Sigmoid colon (tissue), 6 donors: ENCODE measurements at regions not wholly inside any gene's neighbourhood (a gene's known extent, or its start where the extent isn't known, plus 50 kb on each side); places are given as distances from the start of the nearest gene placed in this dataset.

Experiments used
- DNase-seq: peaks from one replicate; pipeline ENCODE4 v3.0.0-alpha.2; 2019
- H3K27ac ChIP-seq, 4 donors: fragments of 200-600 bp; sonication (generic); one replicate each; pipeline ENCODE4 v1.5.1; 2016 to 2019; ENCODE audit warnings: mild to moderate bottlenecking in 1 of 4
- H3K27me3 ChIP-seq, 3 donors: fragments of 200-600 bp; sonication (generic); one replicate each; pipeline ENCODE4 v1.5.1; 2019; ENCODE audit warnings: mild to moderate bottlenecking in 1 of 3
- H3K36me3 ChIP-seq, 4 donors: fragments of 200-600 bp; sonication (generic); one replicate each; pipeline ENCODE4 v1.5.1; 2016 to 2019
- H3K4me1 ChIP-seq, 4 donors: fragments of 200-600 bp; sonication (generic); one replicate each; pipeline ENCODE4 v1.5.1; 2017 to 2019
- H3K4me3 ChIP-seq, 4 donors: fragments of 200-600 bp; sonication (generic); one replicate each; pipeline ENCODE4 v1.5.1; 2017 to 2019; ENCODE audit warnings: mild to moderate bottlenecking in 2 of 4, moderate library complexity in 1 of 4
- H3K9me3 ChIP-seq, 4 donors: fragments of 200-600 bp in 3 of 4; sonication (generic) in 3 of 4; one replicate each; pipeline versions ENCODE4 v1.5.1 to v1.6.1; 2013 to 2019
- CTCF ChIP-seq, 4 experiments: fragments of 450-650 bp in 3 of 4; fragments of 200-600 bp in 1 of 4; IDR thresholded peaks; one replicate each; pipeline ENCODE4 v1.5.1; 2016 to 2019; ENCODE audit warnings: antibody characterized with exemption in 4 of 4, mild to moderate bottlenecking in 3 of 4, moderate library complexity in 2 of 4
- EP300 ChIP-seq, 4 donors: sonication (generic); formaldehyde crosslinking; IDR thresholded peaks; one replicate each; pipeline ENCODE4 v1.6.1; 2017; ENCODE audit warnings: antibody characterized with exemption in 4 of 4
- POLR2A ChIP-seq, 2 donors: fragments of 450-650 bp; IDR thresholded peaks; one replicate each; pipeline ENCODE4 v1.6.1; 2016; ENCODE audit warnings: antibody characterized with exemption in 2 of 2, mild to moderate bottlenecking in 2 of 2, moderate library complexity in 2 of 2
- POLR2AphosphoS5 ChIP-seq, 4 donors: sonication (generic); formaldehyde crosslinking; IDR thresholded peaks; one replicate each; pipeline ENCODE4 v1.6.1; 2017; ENCODE audit warnings: antibody characterized with exemption in 4 of 4
- WGBS, 2 donors: extraction: QIAGEN DNeasy Blood & Tissue Kit; methylation state at CpG; one replicate each; pipeline ENCODE4 v1.1.7; 2013; 5-methylcytosine and 5-hydroxymethylcytosine counted together
- intact Hi-C: fragments of 100-400 bp; cut with DNase I; formaldehyde crosslinking; loops from one replicate; pipeline ENCODE4 v1.15.1; 2023
- donor health status: healthy with polysubstance abuse.
- donor health status: healthy.

GRCh38 chr1:57696043-57696442 is 272.2 kb upstream of the DAB1 start:
- no peak for DNase-seq
- intact Hi-C loops = no loop called here
- Histone ChIP-seq H3K27me3 (no peaks in the 10 kb centered on the region), H3K4me3 (no peak overlapping the region), H3K4me1 (no peaks in the 10 kb centered on the region), H3K27ac (no peak overlapping the region), H3K36me3 (no peaks in the 10 kb centered on the region), H3K9me3 (peaks cover 0 to 6% (median 1%) of the 10 kb centered on the region in 4 donors)
- TF ChIP-seq EP300 (IDR thresholded peaks at IDR 0.05) (no peak), CTCF (IDR thresholded peaks at IDR 0.05) (no peak), POLR2A (IDR thresholded peaks at IDR 0.05) (no peak), POLR2AphosphoS5 (IDR thresholded peaks at IDR 0.05) (no peak)
- WGBS, 2 donors = 9 to 18% methylated on average over 2 of the region's 2 CpGs

GRCh38 chr1:57686306-57686705 is 262.4 kb upstream of the DAB1 start:
- no peaks in the 10 kb centered on the region for H3K36me3 ChIP-seq
- 96% methylated on average over 3 of the region's 3 CpGs for WGBS, 2 donors
- no peak overlapping the region for H3K27ac ChIP-seq
- H3K4me3 ChIP-seq = no peak overlapping the region
- H3K9me3 ChIP-seq = peaks cover 0 to 6% (median 1%) of the 10 kb centered on the region in 4 donors
- intact Hi-C loops = no loop called here
- H3K27me3 ChIP-seq = no peaks in the 10 kb centered on the region
- TF ChIP-seq EP300 (IDR thresholded peaks at IDR 0.05) = no peak
- no peak for TF ChIP-seq CTCF (IDR thresholded peaks at IDR 0.05)
- no peak for TF ChIP-seq POLR2A (IDR thresholded peaks at IDR 0.05)
- TF ChIP-seq POLR2AphosphoS5 (IDR thresholded peaks at IDR 0.05) = no peak
- no peaks in the 10 kb centered on the region for H3K4me1 ChIP-seq
- no peak for DNase-seq

GRCh38 chr1:57683037-57683942 is 259.4 kb upstream of the DAB1 start:
- no peaks in the 10 kb centered on the region for H3K36me3 ChIP-seq
- 63 to 66% methylated on average over 7 of the region's 7 CpGs for WGBS, 2 donors
- TF ChIP-seq CTCF (IDR thresholded peaks at IDR 0.05) (no peak), EP300 (IDR thresholded peaks at IDR 0.05) (no peak), POLR2A (IDR thresholded peaks at IDR 0.05) (no peak), POLR2AphosphoS5 (IDR thresholded peaks at IDR 0.05) (no peak)
- H3K4me3 ChIP-seq = no peak overlapping the region
- no peak for DNase-seq
- no peaks in the 10 kb centered on the region for H3K4me1 ChIP-seq
- H3K27me3 ChIP-seq = no peaks in the 10 kb centered on the region
- intact Hi-C loops = no loop called here
- no peak overlapping the region for H3K27ac ChIP-seq
- peaks cover 0 to 6% (median 1%) of the 10 kb centered on the region in 4 donors for H3K9me3 ChIP-seq

GRCh38 chr1:57678138-57678537 is 254.3 kb upstream of the DAB1 start:
- H3K36me3 ChIP-seq = no peaks in the 10 kb centered on the region
- no peak overlapping the region for H3K27ac ChIP-seq
- H3K4me1 ChIP-seq = no peaks in the 10 kb centered on the region
- 7% methylated on average over 1 of the region's 1 CpG for WGBS, 2 donors
- H3K4me3 ChIP-seq = no peak overlapping the region
- TF ChIP-seq POLR2AphosphoS5 (IDR thresholded peaks at IDR 0.05) = no peak
- no peak for TF ChIP-seq CTCF (IDR thresholded peaks at IDR 0.05)
- H3K27me3 ChIP-seq = no peaks in the 10 kb centered on the region
- H3K9me3 ChIP-seq = no peaks in the 10 kb centered on the region
- DNase-seq = no peak
- intact Hi-C loops = no loop called here

- intact Hi-C loops = no loop called here
These were observed 251.9 kb upstream of the DAB1 start for GRCh38 chr1:57675776-57676175.

More at GRCh38 chr1:57675776-57676175, 251.9 kb upstream of the DAB1 start:
- Histone ChIP-seq H3K27me3 (no peaks in the 10 kb centered on the region), H3K27ac (no peak overlapping the region), H3K4me3 (no peak overlapping the region), H3K4me1 (no peaks in the 10 kb centered on the region), H3K36me3 (no peaks in the 10 kb centered on the region), H3K9me3 (no peaks in the 10 kb centered on the region)
- TF ChIP-seq CTCF (IDR thresholded peaks at IDR 0.05) = no peak
- no peak for TF ChIP-seq EP300 (IDR thresholded peaks at IDR 0.05)
- no peak for TF ChIP-seq POLR2A (IDR thresholded peaks at IDR 0.05)
- no peak for TF ChIP-seq POLR2AphosphoS5 (IDR thresholded peaks at IDR 0.05)
- no peak for DNase-seq
